Glomerular endothelial cell (primary cell): ENCODE measurements at regions not wholly inside any gene's neighbourhood (a gene's known extent, or its start where the extent isn't known, plus 50 kb on each side); places are given as distances from the start of the nearest gene placed in this dataset.
"Not testable (repeated sequence)": the region's sequence is repeated elsewhere in the genome, so short reads cannot be mapped to it uniquely, and the experiment has no call there.

Source experiments
- DNase-seq: peaks from one replicate; pipeline ENCODE4 v3.0.0-alpha.2; 2011; ENCODE audit warnings: low read depth, low spot score; ENCODE audit errors: extremely low read depth

DNA sequence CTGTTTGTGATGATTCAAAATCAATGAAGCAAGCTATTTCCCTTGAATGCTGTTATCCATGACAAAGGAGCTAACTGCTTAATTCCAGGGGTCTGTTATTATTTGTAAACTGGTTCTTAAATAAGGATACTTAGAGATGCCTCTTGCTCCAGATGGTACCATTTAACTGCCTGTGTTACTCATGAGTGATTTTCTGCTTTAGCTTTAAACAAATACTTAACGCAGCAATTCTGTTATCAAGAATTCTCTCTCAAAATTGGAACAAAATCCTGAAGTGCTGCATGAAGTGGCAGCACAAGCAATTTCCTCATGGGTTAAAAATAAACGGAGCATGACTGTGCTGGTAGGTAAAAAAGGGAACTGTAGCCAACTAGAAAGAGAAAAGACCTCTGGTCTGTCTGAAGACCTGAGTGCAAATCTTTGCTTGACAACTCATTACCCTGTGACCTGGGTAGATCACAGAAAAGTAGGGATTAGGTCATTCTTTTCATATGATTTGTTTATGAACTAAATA is 62.5 kb upstream of the GBE1 start:
- no peak for DNase-seq

DNA sequence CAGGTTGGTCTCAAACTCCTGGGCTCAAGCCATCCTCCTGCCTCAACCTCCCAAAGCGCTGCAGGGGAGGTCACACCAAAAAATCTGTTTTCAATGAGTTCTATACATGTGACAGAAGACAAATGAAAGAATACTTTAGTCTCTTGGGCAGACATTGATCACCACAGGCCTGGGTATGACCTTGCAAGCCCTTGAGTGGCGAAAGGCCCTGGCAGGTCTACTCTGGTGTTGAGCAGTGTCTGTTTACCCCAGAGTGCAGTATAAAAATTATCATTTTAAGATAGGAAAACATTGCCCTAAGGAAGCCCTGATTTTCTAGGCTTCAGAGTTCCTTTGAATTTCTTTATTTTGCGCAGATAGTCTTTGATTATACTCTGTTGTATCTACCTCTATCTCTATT is 61.6 kb upstream of the GBE1 start:
- no peak for DNase-seq

DNA sequence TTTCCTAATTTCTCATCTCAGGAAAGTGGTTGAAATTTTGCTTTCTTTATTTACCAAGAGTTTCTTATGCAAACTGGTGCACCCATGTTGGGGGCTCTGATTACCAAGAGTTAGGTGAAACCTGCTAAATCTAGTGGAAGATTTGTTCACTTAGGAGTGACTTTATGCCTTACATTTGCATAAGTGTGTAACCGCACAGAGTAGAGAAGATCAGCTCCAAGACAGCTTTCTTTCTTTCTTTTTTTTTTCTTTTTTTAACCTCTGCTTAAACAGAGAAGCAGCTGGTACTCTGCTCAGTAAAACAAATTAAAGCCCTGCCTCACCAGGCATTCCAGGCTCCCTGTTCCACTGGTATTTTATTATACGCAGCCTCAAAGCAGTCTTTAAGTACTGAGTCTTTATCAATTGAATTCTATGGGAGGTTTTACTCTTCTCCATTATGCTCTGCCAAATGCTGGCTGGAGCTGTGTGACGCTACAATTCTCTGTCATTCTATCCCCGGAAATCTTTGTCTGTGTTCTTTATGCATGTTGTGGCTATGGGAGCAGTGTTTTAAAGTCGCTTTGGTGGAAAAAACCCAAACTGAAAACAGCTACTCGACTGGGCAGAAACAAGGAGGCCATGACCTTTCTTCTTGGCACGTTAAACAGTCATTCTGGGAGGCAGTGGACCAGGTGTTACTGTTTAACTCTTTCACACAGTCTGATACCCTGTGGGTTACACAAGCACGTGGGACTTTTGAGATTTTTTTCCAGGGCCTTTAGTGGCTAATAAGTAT is 55.2 kb upstream of the GBE1 start:
- no peak for DNase-seq

DNA sequence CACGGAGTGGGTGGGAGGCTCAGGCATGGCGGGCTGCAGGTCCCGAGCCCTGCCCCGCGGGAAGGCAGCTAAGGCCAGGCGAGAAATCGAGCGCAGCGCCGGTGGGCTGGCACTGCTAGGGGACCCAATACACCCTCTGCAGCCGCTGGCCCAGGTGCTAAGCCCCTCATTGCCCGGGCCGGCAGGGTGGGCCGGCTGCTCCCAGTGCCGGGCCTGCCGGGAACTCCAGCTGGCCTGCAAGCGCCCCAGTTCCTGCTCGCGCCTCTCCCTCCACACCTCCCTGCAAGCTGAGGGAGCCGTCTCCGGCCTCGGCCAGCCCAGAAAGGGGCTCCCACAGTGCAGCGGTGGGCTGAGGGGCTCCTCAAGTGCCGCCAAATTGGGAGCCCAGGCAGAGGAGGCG is 50.7 kb upstream of the GBE1 start:
- DNase-seq: not testable (repeated sequence)
